ENCODE measurements at regions not wholly inside any gene's neighbourhood (a gene's known extent, or its start where the extent isn't known, plus 50 kb on each side); places are given as distances from the start of the nearest gene placed in this dataset.

GRCh38 chr7:79619216-79619615, 165.7 kb upstream of the MAGI2 start:
- Histone ChIP-seq H3K27ac (no peak overlapping the region), H3K4me1 (ENCODE audit: insufficient read depth) (no peaks in the 10 kb centered on the region), H3K4me3 (no peak overlapping the region), H3K9me2 (replicated peaks; ENCODE audit: insufficient read depth) (no peaks in the 10 kb centered on the region), H3K4me2 (no peak overlapping the region), H3K9me3 (ENCODE audit: low read depth) (no peaks in the 10 kb centered on the region), H3K27me3 (no peaks in the 10 kb centered on the region), H2AFZ (no peak overlapping the region), H4K20me1 (ENCODE audit: insufficient read depth, poor library complexity, severe bottlenecking) (no peaks in the 10 kb centered on the region), H3K36me3 (replicated peaks; ENCODE audit: insufficient read depth, low read depth) (no peaks in the 10 kb centered on the region), H3K79me2 (no peaks in the 10 kb centered on the region)
- 86% methylated on average over 3 of the region's 3 CpGs for WGBS (ENCODE audit: low lambda C conversion rate, missing lambda C conversion rate)
- TF ChIP-seq EZH2 (IDR thresholded peaks at IDR 0.05; ENCODE audit: borderline replicate concordance) (no peak), EZH2phosphoT487 (IDR thresholded peaks at IDR 0.05; ENCODE audit: low read depth, severe bottlenecking, unreplicated experiment) (no peak), CTCF (IDR thresholded peaks at IDR 0.05; ENCODE audit: poor library complexity) (no peak)
- DNase-seq (ENCODE audit: low spot score) = no peak

- H3K27ac ChIP-seq = no peak overlapping the region
- TF ChIP-seq EZH2 (IDR thresholded peaks at IDR 0.05; ENCODE audit: borderline replicate concordance) (no peak), EZH2phosphoT487 (IDR thresholded peaks at IDR 0.05; ENCODE audit: low read depth, severe bottlenecking, unreplicated experiment) (no peak), CTCF (IDR thresholded peaks at IDR 0.05; ENCODE audit: poor library complexity) (no peak)
- DNase-seq (ENCODE audit: low spot score) = no peak
Observed at GRCh38 chr7:79615871-79616640, 162.6 kb upstream of the MAGI2 start.

GRCh38 chr7:79615466-79615865, 162.0 kb upstream of the MAGI2 start:
- H2AFZ ChIP-seq = no peak overlapping the region
- no peak for TF ChIP-seq EZH2 (IDR thresholded peaks at IDR 0.05; ENCODE audit: borderline replicate concordance)
- TF ChIP-seq CTCF (IDR thresholded peaks at IDR 0.05; ENCODE audit: poor library complexity) = no peak
- TF ChIP-seq EZH2phosphoT487 (IDR thresholded peaks at IDR 0.05; ENCODE audit: low read depth, severe bottlenecking, unreplicated experiment) = no peak

More at GRCh38 chr7:79615871-79616640, 162.6 kb upstream of the MAGI2 start:
- Histone ChIP-seq H4K20me1 (ENCODE audit: insufficient read depth, poor library complexity, severe bottlenecking) (no peaks in the 10 kb centered on the region), H3K4me3 (no peak overlapping the region), H3K9me2 (replicated peaks; ENCODE audit: insufficient read depth) (no peaks in the 10 kb centered on the region), H2AFZ (no peak overlapping the region), H3K4me2 (no peak overlapping the region), H3K79me2 (no peaks in the 10 kb centered on the region), H3K4me1 (ENCODE audit: insufficient read depth) (no peaks in the 10 kb centered on the region), H3K9me3 (ENCODE audit: low read depth) (no peaks in the 10 kb centered on the region), H3K27me3 (no peaks in the 10 kb centered on the region), H3K36me3 (replicated peaks; ENCODE audit: insufficient read depth, low read depth) (no peaks in the 10 kb centered on the region)
- 88% methylated on average over 10 of the region's 10 CpGs for WGBS (ENCODE audit: low lambda C conversion rate, missing lambda C conversion rate)

More at GRCh38 chr7:79615466-79615865, 162.0 kb upstream of the MAGI2 start:
- Histone ChIP-seq H3K27me3 (no peaks in the 10 kb centered on the region), H3K79me2 (no peaks in the 10 kb centered on the region), H3K4me1 (ENCODE audit: insufficient read depth) (peaks cover 4% of the 10 kb centered on the region), H4K20me1 (ENCODE audit: insufficient read depth, poor library complexity, severe bottlenecking) (no peaks in the 10 kb centered on the region), H3K36me3 (replicated peaks; ENCODE audit: insufficient read depth, low read depth) (no peaks in the 10 kb centered on the region), H3K4me2 (no peak overlapping the region), H3K27ac (no peak overlapping the region), H3K9me3 (ENCODE audit: low read depth) (no peaks in the 10 kb centered on the region), H3K9me2 (replicated peaks; ENCODE audit: insufficient read depth) (no peaks in the 10 kb centered on the region), H3K4me3 (no peak overlapping the region)
- DNase-seq (ENCODE audit: low spot score) = no peak
- WGBS (ENCODE audit: low lambda C conversion rate, missing lambda C conversion rate) = 82% methylated on average over 3 of the region's 3 CpGs

All from hepatocyte (in vitro differentiated cells).